A549 (cell line): ENCODE measurements at regions not wholly inside any gene's neighbourhood (a gene's known extent, or its start where the extent isn't known, plus 50 kb on each side); places are given as distances from the start of the nearest gene placed in this dataset.

ENCODE experiments used
- ATAC-seq, 2 experiments: fragments of 200-7000 bp in 1 of 2; fragments of >200 bp in 1 of 2; cut with Nextera tagmentation in 1 of 2; cut with Tn5 transposase in 1 of 2; 3 replicates each; pipeline versions ENCODE4 v1.8.0 to v1.9.1; 2018 to 2020; ENCODE audit warnings: mild to moderate bottlenecking in 1 of 2, moderate library complexity in 1 of 2
- CTCF ChIA-PET: fragments of 300-600 bp; sonication (Branson Sonifier 250); formaldehyde crosslinking; extraction: SDS; loops from one replicate; lab custom pipeline; 2021; ENCODE audit warnings: antibody characterized with exemption, inconsistent platforms; lab: Yijun Ruan, JAX
- POLR2A ChIA-PET: fragments of 350-600 bp; formaldehyde crosslinking; extraction: SDS; loops from one replicate; lab custom pipeline; 2021; ENCODE audit warnings: antibody characterized with exemption, inconsistent platforms; lab: Yijun Ruan, JAX
- DNase-seq, 2 experiments: peaks; one replicate each; pipeline versions ENCODE4 v3.0.0 to v3.0.0-alpha.2; 2011 to 2016; ENCODE audit warnings: low read depth in 1 of 2, low spot score in 1 of 2
- FAIRE-seq: peaks from 2 replicates; lab custom pipeline; 2011; peaks lifted over from hg19 to GRCh38; lab: Jason Lieb, UNC
- H3K27ac ChIP-seq, 2 experiments: fragments of >200 bp; sonication (Bioruptor Twin); formaldehyde crosslinking; 3 replicates each; pipeline ENCODE4 v1.5.1; 2016 to 2017
- H3K4me1 ChIP-seq: fragments of >200 bp; sonication (Bioruptor Twin); formaldehyde crosslinking; 3 replicates; pipeline ENCODE4 v1.6.1; 2016
- H3K4me2 ChIP-seq: fragments of >200 bp; sonication (Bioruptor Twin); formaldehyde crosslinking; 3 replicates; pipeline ENCODE4 v1.6.1; 2016
- H3K4me3 ChIP-seq: fragments of >200 bp; sonication (Bioruptor Twin); formaldehyde crosslinking; 3 replicates; pipeline ENCODE4 v1.5.1; 2016
- H3K9me3 ChIP-seq: fragments of >200 bp; sonication (Bioruptor Twin); formaldehyde crosslinking; 3 replicates; pipeline ENCODE4 v1.6.1; 2016
- BHLHE40 ChIP-seq: IDR thresholded peaks from 2 replicates; pipeline ENCODE4 v1.6.1; 2012; ENCODE audit warnings: low read depth, low read length, inconsistent platforms
- CHD2 ChIP-seq: fragments of 150-350 bp; IDR thresholded peaks from 2 replicates; pipeline ENCODE4 v1.6.1; 2014; ENCODE audit warnings: low read length; ENCODE audit not compliant: partially characterized antibody
- EHMT2 ChIP-seq: fragments of 200-600 bp; sonication (generic); IDR thresholded peaks from 2 replicates; pipeline ENCODE4 v1.6.1; 2016; ENCODE audit warnings: antibody characterized with exemption, low read depth, mild to moderate bottlenecking, moderate library complexity
- EP300 ChIP-seq, 2 experiments: fragments of >200 bp; sonication (Bioruptor Twin); formaldehyde crosslinking; IDR thresholded peaks; 2 replicates in 1 of 2; 3 replicates in 1 of 2; pipeline ENCODE4 v1.6.1; 2016 to 2017
- ESRRA ChIP-seq: fragments of 150-350 bp; IDR thresholded peaks from 2 replicates; pipeline ENCODE4 v1.6.1; 2014; ENCODE audit warnings: mild to moderate bottlenecking, low read length, borderline replicate concordance
- FOXS1 ChIP-seq: fragments of 250-450 bp; sonication (Bioruptor Pico); IDR thresholded peaks from 2 replicates; pipeline ENCODE4 v1.5.0; 2020; ENCODE audit warnings: mild to moderate bottlenecking, moderate library complexity
- HEYL ChIP-seq: fragments of 250-450 bp; sonication (Bioruptor Pico); IDR thresholded peaks from 2 replicates; pipeline ENCODE4 v1.8.0; 2021; ENCODE audit warnings: mild to moderate bottlenecking, moderate library complexity
- JUN ChIP-seq, 2 experiments: fragments of >200 bp; sonication (Bioruptor Twin); formaldehyde crosslinking; IDR thresholded peaks; 2 replicates in 1 of 2; 3 replicates in 1 of 2; pipeline ENCODE4 v1.6.1; 2016 to 2017
- KDM1A ChIP-seq: fragments of 200-600 bp; sonication (generic); IDR thresholded peaks from 2 replicates; pipeline ENCODE4 v1.6.1; 2016; ENCODE audit warnings: low read depth, mild to moderate bottlenecking
- MAFK ChIP-seq: fragments of 450-650 bp; IDR thresholded peaks from 2 replicates; pipeline ENCODE4 v1.6.1; 2014; ENCODE audit not compliant: partially characterized antibody
- NPAS2 ChIP-seq: fragments of 250-450 bp; sonication (Bioruptor Pico); IDR thresholded peaks from 2 replicates; pipeline ENCODE4 v1.8.0; 2022; ENCODE audit warnings: mild to moderate bottlenecking, moderate library complexity, borderline replicate concordance
- PHF8 ChIP-seq: fragments of 200-600 bp; sonication (generic); IDR thresholded peaks from 2 replicates; pipeline ENCODE4 v1.6.1; 2016; ENCODE audit warnings: low read depth, mild to moderate bottlenecking, antibody characterized with exemption, moderate library complexity, borderline replicate concordance
- POLR2AphosphoS2 ChIP-seq: conservative IDR thresholded peaks from 2 replicates; pipeline ENCODE4 v1.6.1; 2012; ENCODE audit warnings: low read length, improper control_type of control experiment, inconsistent platforms
- RAD21 ChIP-seq, 2 experiments: fragments of >200 bp in 1 of 2; sonication (Bioruptor Twin) in 1 of 2; formaldehyde crosslinking in 1 of 2; IDR thresholded peaks in 1 of 2; conservative IDR thresholded peaks in 1 of 2; 2 replicates in 1 of 2; 3 replicates in 1 of 2; pipeline ENCODE4 v1.6.1; 2012 to 2018; ENCODE audit warnings: inconsistent platforms in 1 of 2
- SMC3 ChIP-seq: fragments of >200 bp; sonication (Bioruptor Twin); formaldehyde crosslinking; IDR thresholded peaks from 3 replicates; pipeline ENCODE4 v1.6.1; 2018; ENCODE audit warnings: inconsistent platforms
- SREBF2 ChIP-seq: fragments of 450-650 bp; IDR thresholded peaks from 2 replicates; pipeline ENCODE4 v1.6.1; 2014; ENCODE audit warnings: mild to moderate bottlenecking, moderate library complexity
- TFCP2L1 ChIP-seq: fragments of 250-450 bp; sonication (Bioruptor Pico); IDR thresholded peaks from 2 replicates; pipeline ENCODE4 v1.5.0; 2021; ENCODE audit warnings: mild to moderate bottlenecking
- TP53 ChIP-seq: fragments of 250-450 bp; sonication (Bioruptor Pico); IDR thresholded peaks from 2 replicates; pipeline ENCODE4 v1.5.0; 2021; ENCODE audit warnings: mild to moderate bottlenecking, moderate library complexity
- ZFP36 ChIP-seq: fragments of 450-650 bp; IDR thresholded peaks from 2 replicates; pipeline ENCODE4 v1.6.1; 2014; ENCODE audit warnings: borderline replicate concordance; ENCODE audit not compliant: partially characterized antibody
- ZNF302 ChIP-seq: fragments of 250-450 bp; sonication (Bioruptor Pico); IDR thresholded peaks from 2 replicates; pipeline ENCODE4 v1.9.0; 2021; ENCODE audit warnings: inconsistent platforms, mild to moderate bottlenecking, moderate library complexity
- WGBS: methylation state at CpG from one replicate; pipeline ENCODE4 v1.1.6; 2017; ENCODE audit errors: missing lambda C conversion rate; 5-methylcytosine and 5-hydroxymethylcytosine counted together
- TF ChIP-seq, protein P1 (sequence below): fragments of 450-650 bp; IDR thresholded peaks from 2 replicates; pipeline ENCODE4 v1.6.1; 2014; ENCODE audit warnings: antibody characterized with exemption
- TF ChIP-seq, protein P2 (sequence below): fragments of 250-450 bp; sonication (Bioruptor Pico); IDR thresholded peaks from 2 replicates; pipeline ENCODE4 v1.5.0; 2021; ENCODE audit warnings: mild to moderate bottlenecking, moderate library complexity, borderline replicate concordance

DNA sequence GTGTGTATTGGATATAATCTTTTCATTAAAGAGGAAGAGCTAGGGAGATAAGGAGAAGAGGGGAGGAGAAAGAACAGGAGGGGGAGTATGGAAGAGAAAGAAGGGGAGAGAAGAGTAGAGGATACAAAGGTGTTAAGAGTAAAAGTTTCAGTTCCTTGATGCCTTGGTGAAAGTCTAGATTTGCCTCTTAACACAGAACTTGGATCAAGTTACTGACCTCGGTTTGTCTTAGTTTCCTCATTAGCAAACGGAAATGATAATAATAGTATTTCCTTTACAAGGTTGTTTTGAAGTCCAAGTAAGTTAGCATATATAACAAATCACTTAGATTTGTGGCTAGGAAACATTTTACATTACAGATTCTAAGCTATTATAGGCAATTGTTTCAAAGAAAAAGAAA is 287.1 kb downstream of the PPARGC1A start:
- TF ChIP-seq HEYL (CRISPR knock-in tag), result no peak
- TF ChIP-seq, protein P1, sequence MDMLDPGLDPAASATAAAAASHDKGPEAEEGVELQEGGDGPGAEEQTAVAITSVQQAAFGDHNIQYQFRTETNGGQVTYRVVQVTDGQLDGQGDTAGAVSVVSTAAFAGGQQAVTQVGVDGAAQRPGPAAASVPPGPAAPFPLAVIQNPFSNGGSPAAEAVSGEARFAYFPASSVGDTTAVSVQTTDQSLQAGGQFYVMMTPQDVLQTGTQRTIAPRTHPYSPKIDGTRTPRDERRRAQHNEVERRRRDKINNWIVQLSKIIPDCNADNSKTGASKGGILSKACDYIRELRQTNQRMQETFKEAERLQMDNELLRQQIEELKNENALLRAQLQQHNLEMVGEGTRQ, result no peak
- no peak for TF ChIP-seq KDM1A
- no peak for TF ChIP-seq ESRRA
- TF ChIP-seq, protein P2, sequence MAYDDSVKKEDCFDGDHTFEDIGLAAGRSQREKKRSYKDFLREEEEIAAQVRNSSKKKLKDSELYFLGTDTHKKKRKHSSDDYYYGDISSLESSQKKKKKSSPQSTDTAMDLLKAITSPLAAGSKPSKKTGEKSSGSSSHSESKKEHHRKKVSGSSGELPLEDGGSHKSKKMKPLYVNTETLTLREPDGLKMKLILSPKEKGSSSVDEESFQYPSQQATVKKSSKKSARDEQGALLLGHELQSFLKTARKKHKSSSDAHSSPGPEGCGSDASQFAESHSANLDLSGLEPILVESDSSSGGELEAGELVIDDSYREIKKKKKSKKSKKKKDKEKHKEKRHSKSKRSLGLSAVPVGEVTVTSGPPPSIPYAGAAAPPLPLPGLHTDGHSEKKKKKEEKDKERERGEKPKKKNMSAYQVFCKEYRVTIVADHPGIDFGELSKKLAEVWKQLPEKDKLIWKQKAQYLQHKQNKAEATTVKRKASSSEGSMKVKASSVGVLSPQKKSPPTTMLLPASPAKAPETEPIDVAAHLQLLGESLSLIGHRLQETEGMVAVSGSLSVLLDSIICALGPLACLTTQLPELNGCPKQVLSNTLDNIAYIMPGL (CRISPR knock-in tag), result no peak
- TF ChIP-seq PHF8, result no peak
- no peak for TF ChIP-seq FOXS1 (CRISPR knock-in tag)
- TF ChIP-seq RAD21 (conservative IDR thresholded peaks at IDR 0.05 in 1 of 2, IDR thresholded peaks at IDR 0.05 in 1 of 2), result no peak
- no peak for TF ChIP-seq CHD2
- TF ChIP-seq ZNF302, result no peak
- no peak for TF ChIP-seq JUN (IDR thresholded peaks at IDR 0.05)
- no peak for TF ChIP-seq NPAS2
- no peak for TF ChIP-seq POLR2AphosphoS2
- Histone ChIP-seq H3K4me2 (no peak overlapping the region), H3K4me3 (no peak overlapping the region), H3K27ac (no peak overlapping the region), H3K4me1 (no peaks in the 10 kb centered on the region), H3K9me3 (no peaks in the 10 kb centered on the region)
- POLR2A ChIA-PET, result no interaction called here
- DNase-seq, result no peak
- no peak for ATAC-seq
- 16% methylated on average over 2 of the region's 2 CpGs for WGBS
- FAIRE-seq, result no peak
- CTCF ChIA-PET, result interaction anchor here (1.2 kb wide), 1 partner anchor 12 kb away, joined by 4 read pairs; no protein-coding TSS in a partner anchor

DNA sequence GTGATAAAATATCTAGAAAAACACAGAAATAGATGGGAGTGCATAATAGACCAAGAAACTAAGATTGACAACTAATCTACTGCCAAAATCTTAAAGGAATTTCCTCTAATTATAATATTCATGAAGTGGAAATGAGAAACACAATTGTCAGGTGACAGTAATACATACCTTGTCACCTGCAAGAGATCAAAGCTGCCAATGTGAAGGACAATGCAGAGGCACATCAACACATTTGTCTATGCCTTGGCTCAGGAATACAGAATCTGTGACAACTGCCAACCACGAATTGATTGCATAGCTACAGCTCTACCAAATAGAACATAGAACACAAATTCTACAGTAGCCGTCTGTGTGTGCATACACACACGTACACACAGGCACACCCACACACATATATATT is 295.7 kb downstream of the PPARGC1A start:
- ChIA-PET CTCF (no interaction called here), POLR2A (no interaction called here)
- H3K4me3 ChIP-seq, result no peak overlapping the region
- H3K4me1 ChIP-seq, result no peaks in the 10 kb centered on the region
- FAIRE-seq (no peak), ATAC-seq (no peak), DNase-seq (no peak)
- H3K4me2 ChIP-seq, result no peak overlapping the region
- no peak for TF ChIP-seq EP300 (IDR thresholded peaks at IDR 0.05)
- no peak for TF ChIP-seq SMC3
- H3K27ac ChIP-seq, result no peak overlapping the region
- 21% methylated on average over 3 of the region's 3 CpGs for WGBS
- no peaks in the 10 kb centered on the region for H3K9me3 ChIP-seq

DNA sequence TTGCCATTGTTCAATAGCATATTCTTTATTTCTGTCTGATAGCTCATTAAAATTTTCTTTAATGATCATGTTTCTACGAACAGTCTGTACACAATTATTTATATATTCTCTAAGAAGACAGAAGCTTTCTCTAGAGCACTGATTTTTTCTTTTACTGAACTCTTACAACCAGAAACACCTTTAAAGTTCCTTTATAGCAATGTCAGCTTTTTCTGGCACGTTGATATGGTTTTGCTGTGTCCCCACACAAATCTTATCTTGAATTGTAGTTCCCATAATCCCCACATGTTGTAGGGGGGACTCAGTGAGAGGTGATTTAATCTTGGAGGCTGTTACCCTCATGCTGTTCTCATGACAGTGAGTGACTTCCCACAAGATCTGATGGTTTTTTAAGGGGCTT is 299.4 kb downstream of the PPARGC1A start:
- WGBS, result 5% methylated on average over 2 of the region's 2 CpGs
- ATAC-seq, result no peak
- no peaks in the 10 kb centered on the region for H3K9me3 ChIP-seq
- ChIA-PET CTCF (no interaction called here), POLR2A (no interaction called here)
- no peak for FAIRE-seq
- H3K4me1 ChIP-seq, result no peaks in the 10 kb centered on the region
- no peak overlapping the region for H3K4me3 ChIP-seq
- DNase-seq, result no peak
- H3K27ac ChIP-seq, result no peak overlapping the region
- TF ChIP-seq EHMT2, result no peak
- no peak for TF ChIP-seq SREBF2
- no peak for TF ChIP-seq MAFK
- TF ChIP-seq ZFP36, result no peak
- TF ChIP-seq TFCP2L1 (CRISPR knock-in tag), result no peak
- TF ChIP-seq BHLHE40, result no peak
- TF ChIP-seq TP53, result no peak
- TF ChIP-seq, all 56 proteins: peak for 0
- no peak overlapping the region for H3K4me2 ChIP-seq
